H1 (cell line): ENCODE measurements at regions not wholly inside any gene's neighbourhood (a gene's known extent, or its start where the extent isn't known, plus 50 kb on each side); places are given as distances from the start of the nearest gene placed in this dataset.

Source experiments
- TF ChIP-seq, protein P1 (sequence below): fragments of 300-600 bp; sonication (generic); IDR thresholded peaks from 2 replicates; pipeline ENCODE4 v1.7.1; 2012; ENCODE audit warnings: low read length, moderate library complexity, mild to moderate bottlenecking, inconsistent platforms; ENCODE audit not compliant: insufficient replicate concordance

DNA sequence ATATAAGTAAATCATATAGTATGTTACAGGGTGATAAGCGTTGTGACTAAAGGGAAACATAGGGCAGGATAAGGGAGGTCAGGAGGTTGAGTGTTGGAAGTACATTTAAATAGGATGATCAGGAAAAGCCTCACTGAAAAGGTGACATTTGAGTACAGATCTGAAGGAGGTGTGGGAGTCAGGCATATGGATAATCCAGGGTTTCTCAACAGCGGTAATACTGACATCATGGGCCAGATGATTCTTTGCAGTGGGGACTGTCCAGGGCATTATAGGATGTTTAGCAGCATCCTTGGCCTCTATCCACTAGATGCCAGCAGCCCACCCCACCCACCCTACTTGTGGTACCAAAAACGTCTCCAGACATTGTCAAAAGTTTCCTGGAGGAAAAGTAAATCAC lies 292.6 kb upstream of the PREP start (continued):
- TF ChIP-seq, protein P1, sequence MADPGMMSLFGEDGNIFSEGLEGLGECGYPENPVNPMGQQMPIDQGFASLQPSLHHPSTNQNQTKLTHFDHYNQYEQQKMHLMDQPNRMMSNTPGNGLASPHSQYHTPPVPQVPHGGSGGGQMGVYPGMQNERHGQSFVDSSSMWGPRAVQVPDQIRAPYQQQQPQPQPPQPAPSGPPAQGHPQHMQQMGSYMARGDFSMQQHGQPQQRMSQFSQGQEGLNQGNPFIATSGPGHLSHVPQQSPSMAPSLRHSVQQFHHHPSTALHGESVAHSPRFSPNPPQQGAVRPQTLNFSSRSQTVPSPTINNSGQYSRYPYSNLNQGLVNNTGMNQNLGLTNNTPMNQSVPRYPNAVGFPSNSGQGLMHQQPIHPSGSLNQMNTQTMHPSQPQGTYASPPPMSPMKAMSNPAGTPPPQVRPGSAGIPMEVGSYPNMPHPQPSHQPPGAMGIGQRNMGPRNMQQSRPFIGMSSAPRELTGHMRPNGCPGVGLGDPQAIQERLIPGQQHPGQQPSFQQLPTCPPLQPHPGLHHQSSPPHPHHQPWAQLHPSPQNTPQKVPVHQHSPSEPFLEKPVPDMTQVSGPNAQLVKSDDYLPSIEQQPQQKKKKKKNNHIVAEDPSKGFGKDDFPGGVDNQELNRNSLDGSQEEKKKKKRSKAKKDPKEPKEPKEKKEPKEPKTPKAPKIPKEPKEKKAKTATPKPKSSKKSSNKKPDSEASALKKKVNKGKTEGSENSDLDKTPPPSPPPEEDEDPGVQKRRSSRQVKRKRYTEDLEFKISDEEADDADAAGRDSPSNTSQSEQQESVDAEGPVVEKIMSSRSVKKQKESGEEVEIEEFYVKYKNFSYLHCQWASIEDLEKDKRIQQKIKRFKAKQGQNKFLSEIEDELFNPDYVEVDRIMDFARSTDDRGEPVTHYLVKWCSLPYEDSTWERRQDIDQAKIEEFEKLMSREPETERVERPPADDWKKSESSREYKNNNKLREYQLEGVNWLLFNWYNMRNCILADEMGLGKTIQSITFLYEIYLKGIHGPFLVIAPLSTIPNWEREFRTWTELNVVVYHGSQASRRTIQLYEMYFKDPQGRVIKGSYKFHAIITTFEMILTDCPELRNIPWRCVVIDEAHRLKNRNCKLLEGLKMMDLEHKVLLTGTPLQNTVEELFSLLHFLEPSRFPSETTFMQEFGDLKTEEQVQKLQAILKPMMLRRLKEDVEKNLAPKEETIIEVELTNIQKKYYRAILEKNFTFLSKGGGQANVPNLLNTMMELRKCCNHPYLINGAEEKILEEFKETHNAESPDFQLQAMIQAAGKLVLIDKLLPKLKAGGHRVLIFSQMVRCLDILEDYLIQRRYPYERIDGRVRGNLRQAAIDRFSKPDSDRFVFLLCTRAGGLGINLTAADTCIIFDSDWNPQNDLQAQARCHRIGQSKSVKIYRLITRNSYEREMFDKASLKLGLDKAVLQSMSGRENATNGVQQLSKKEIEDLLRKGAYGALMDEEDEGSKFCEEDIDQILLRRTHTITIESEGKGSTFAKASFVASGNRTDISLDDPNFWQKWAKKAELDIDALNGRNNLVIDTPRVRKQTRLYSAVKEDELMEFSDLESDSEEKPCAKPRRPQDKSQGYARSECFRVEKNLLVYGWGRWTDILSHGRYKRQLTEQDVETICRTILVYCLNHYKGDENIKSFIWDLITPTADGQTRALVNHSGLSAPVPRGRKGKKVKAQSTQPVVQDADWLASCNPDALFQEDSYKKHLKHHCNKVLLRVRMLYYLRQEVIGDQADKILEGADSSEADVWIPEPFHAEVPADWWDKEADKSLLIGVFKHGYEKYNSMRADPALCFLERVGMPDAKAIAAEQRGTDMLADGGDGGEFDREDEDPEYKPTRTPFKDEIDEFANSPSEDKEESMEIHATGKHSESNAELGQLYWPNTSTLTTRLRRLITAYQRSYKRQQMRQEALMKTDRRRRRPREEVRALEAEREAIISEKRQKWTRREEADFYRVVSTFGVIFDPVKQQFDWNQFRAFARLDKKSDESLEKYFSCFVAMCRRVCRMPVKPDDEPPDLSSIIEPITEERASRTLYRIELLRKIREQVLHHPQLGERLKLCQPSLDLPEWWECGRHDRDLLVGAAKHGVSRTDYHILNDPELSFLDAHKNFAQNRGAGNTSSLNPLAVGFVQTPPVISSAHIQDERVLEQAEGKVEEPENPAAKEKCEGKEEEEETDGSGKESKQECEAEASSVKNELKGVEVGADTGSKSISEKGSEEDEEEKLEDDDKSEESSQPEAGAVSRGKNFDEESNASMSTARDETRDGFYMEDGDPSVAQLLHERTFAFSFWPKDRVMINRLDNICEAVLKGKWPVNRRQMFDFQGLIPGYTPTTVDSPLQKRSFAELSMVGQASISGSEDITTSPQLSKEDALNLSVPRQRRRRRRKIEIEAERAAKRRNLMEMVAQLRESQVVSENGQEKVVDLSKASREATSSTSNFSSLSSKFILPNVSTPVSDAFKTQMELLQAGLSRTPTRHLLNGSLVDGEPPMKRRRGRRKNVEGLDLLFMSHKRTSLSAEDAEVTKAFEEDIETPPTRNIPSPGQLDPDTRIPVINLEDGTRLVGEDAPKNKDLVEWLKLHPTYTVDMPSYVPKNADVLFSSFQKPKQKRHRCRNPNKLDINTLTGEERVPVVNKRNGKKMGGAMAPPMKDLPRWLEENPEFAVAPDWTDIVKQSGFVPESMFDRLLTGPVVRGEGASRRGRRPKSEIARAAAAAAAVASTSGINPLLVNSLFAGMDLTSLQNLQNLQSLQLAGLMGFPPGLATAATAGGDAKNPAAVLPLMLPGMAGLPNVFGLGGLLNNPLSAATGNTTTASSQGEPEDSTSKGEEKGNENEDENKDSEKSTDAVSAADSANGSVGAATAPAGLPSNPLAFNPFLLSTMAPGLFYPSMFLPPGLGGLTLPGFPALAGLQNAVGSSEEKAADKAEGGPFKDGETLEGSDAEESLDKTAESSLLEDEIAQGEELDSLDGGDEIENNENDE: no peak
